Thymus (tissue), 11 donors: ENCODE measurements at regions not wholly inside any gene's neighbourhood (a gene's known extent, or its start where the extent isn't known, plus 50 kb on each side); places are given as distances from the start of the nearest gene placed in this dataset.

Experiments used
- DNase-seq, 9 donors: peaks; one replicate each; pipeline ENCODE4 v3.0.0-alpha.2; 2013; ENCODE audit warnings: low spot score in 9 of 9, low read depth in 6 of 9, missing footprints in 1 of 9
- H3K27ac ChIP-seq, 2 donors: one replicate each; pipeline ENCODE4 v1.5.1; 2013; ENCODE audit warnings: control low read depth in 1 of 2, low read depth in 1 of 2, low read length in 1 of 2, mild to moderate bottlenecking in 1 of 2, moderate library complexity in 1 of 2
- H3K27me3 ChIP-seq, 2 donors: one replicate each; pipeline ENCODE4 v1.5.1; 2013; ENCODE audit warnings: low read length in 1 of 2; ENCODE audit not compliant: control insufficient read depth in 2 of 2, insufficient read depth in 1 of 2
- H3K36me3 ChIP-seq, 2 donors: one replicate each; pipeline ENCODE4 v1.5.1; 2013; ENCODE audit warnings: low read length in 1 of 2, mild to moderate bottlenecking in 1 of 2, moderate library complexity in 1 of 2; ENCODE audit not compliant: control insufficient read depth in 2 of 2, insufficient read depth in 2 of 2
- H3K4me1 ChIP-seq, 2 donors: one replicate each; pipeline ENCODE4 v1.5.1; 2013; ENCODE audit warnings: low read length in 2 of 2; ENCODE audit not compliant: control insufficient read depth in 2 of 2, insufficient read depth in 2 of 2
- H3K4me3 ChIP-seq, 2 donors: one replicate each; pipeline ENCODE4 v1.5.1; 2013; ENCODE audit warnings: low read length in 2 of 2, control low read depth in 1 of 2, mild to moderate bottlenecking in 1 of 2
- H3K9me3 ChIP-seq, 2 donors: one replicate each; pipeline ENCODE4 v1.5.1; 2013; ENCODE audit warnings: low read length in 1 of 2, mild to moderate bottlenecking in 1 of 2; ENCODE audit not compliant: control insufficient read depth in 2 of 2, insufficient read depth in 1 of 2
- WGBS: extraction: QIAGEN DNeasy Blood & Tissue Kit; methylation state at CpG from one replicate; pipeline ENCODE4 v1.1.7; 2013; 5-methylcytosine and 5-hydroxymethylcytosine counted together
- donor health status: healthy.

DNA sequence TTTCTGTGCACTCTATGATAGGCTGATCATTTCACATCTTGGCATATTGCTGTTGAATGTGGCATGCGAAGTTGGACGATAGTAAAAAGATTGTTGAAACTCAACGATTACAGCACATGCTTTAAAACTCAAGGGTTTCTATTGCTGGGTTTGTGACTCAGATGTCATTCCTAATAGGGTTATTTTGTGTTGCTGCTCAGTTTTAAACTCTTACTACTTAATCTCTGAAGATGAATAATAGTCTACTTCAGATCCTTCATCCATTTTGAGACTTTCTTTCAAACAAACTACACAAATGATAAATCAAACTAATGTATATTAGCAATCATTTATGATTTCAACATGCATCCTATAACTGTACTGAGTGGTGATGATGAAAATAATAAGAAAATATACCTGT is 71.3 kb upstream of the MBNL1 start:
- no peaks in the 10 kb centered on the region for H3K27me3 ChIP-seq
- peak overlapping the region in 1 of 2 donors; percentile 27 for H3K4me3 ChIP-seq
- WGBS, result 30% methylated on average over 3 of the region's 3 CpGs
- DNase-seq, result peak in 2 of 9 donors; percentile 20 to 57
- peaks cover 4 to 19% of the 10 kb centered on the region in 2 donors for H3K4me1 ChIP-seq
- no peaks in the 10 kb centered on the region for H3K9me3 ChIP-seq
- no peaks in the 10 kb centered on the region for H3K36me3 ChIP-seq
- peak overlapping the region; percentile 14 to 77 for H3K27ac ChIP-seq

DNA sequence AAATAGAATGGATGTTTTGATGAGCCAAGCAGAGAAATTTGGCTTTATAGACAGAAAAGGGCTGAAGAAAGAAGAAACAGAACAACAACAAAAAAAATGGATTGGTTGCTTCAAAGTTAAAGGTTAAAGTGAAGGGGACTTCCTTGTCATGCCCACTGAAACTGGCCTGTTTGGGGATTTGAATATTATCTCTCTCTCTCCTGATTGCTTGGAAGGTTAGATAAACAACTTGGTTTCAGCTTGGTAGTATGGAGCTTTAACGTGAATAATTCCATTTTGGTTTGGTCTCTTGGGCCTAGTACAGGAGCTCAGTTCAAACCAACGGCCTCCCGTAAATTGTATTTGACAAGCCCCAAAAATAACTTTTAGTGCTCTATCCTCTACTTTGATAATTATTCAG is 70.8 kb upstream of the MBNL1 start:
- peak in 2 of 9 donors; percentile 23 to 59 for DNase-seq
- no peaks in the 10 kb centered on the region for H3K9me3 ChIP-seq
- peak overlapping the region; percentile 14 to 52 for H3K27ac ChIP-seq
- H3K4me3 ChIP-seq, result no peak overlapping the region
- peaks cover 3 to 17% of the 10 kb centered on the region in 2 donors for H3K4me1 ChIP-seq
- 45% methylated on average over 3 of the region's 3 CpGs for WGBS
- H3K36me3 ChIP-seq, result no peaks in the 10 kb centered on the region
- no peaks in the 10 kb centered on the region for H3K27me3 ChIP-seq

DNA sequence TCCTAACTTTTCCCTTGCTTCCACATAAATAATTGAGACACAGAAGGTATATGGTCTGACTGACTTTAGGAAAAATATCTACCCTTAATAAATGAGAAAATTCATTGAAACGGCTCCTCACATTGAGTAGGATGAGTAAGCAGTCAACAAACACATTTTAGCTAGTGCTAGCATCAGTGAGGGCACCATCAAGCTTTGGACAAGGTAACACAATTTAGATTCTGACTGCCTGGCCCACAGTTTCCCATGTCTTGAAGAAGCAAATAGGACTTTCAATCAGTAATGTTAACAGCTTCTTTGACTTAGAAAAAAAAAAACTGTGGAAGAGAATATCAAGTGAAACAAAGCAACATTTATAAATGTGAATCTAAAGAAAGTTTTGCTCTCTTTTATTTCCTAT is 70.1 kb upstream of the MBNL1 start:
- Histone ChIP-seq H3K4me1 (peaks cover 3 to 13% of the 10 kb centered on the region in 2 donors), H3K27me3 (no peaks in the 10 kb centered on the region), H3K36me3 (no peaks in the 10 kb centered on the region), H3K4me3 (no peak overlapping the region), H3K27ac (peak overlapping the region; percentile 78 to 81), H3K9me3 (no peaks in the 10 kb centered on the region)
- DNase-seq, result peak in 3 of 9 donors; percentile 26 to 57 (median 30)
- WGBS, result 16% methylated on average over 1 of the region's 1 CpG

DNA sequence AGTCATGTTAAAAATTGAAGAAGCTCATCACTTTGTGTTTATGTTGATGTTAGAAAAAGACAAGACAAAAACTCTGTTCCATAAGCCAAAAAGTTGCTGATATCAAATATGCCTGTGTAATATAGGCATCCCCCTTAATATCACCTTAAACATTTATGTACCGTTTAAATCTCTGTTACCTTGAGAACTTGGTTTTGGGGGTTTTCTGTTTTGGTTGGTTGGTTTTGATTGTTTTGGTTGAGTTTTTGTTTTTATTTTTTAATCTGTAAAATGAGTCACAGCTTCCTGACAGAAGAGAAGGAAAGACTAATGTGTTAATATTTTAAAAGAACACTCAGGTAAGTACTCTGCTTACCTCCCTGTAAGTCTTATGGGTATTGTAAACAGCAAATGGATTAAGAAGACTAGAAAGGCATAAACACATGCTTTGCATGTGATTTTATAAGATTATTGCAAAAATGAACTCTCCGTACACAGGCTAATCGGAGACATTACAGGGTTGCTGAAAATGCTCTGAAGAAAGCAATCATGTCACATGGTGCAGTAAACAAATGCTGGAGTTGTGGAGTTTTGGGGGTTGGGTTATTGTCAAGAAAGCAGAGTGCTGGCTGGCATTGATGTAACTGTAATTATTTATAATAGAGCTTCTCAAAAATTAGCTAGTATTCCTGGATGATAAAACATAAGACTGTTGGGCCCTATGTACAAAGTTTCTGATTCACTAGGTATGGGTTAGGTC is 69.5 kb upstream of the MBNL1 start:
- no peaks in the 10 kb centered on the region for H3K27me3 ChIP-seq
- DNase-seq, result peak in 5 of 9 donors; percentile 31 to 73 (median 60)
- no peaks in the 10 kb centered on the region for H3K9me3 ChIP-seq
- WGBS, result 9% methylated on average over 3 of the region's 3 CpGs
- H3K36me3 ChIP-seq, result no peaks in the 10 kb centered on the region
- peaks cover 3 to 13% of the 10 kb centered on the region in 2 donors for H3K4me1 ChIP-seq
- H3K27ac ChIP-seq, result peak overlapping the region; percentile 78
- peak overlapping the region in 1 of 2 donors; percentile 33 for H3K4me3 ChIP-seq

DNA sequence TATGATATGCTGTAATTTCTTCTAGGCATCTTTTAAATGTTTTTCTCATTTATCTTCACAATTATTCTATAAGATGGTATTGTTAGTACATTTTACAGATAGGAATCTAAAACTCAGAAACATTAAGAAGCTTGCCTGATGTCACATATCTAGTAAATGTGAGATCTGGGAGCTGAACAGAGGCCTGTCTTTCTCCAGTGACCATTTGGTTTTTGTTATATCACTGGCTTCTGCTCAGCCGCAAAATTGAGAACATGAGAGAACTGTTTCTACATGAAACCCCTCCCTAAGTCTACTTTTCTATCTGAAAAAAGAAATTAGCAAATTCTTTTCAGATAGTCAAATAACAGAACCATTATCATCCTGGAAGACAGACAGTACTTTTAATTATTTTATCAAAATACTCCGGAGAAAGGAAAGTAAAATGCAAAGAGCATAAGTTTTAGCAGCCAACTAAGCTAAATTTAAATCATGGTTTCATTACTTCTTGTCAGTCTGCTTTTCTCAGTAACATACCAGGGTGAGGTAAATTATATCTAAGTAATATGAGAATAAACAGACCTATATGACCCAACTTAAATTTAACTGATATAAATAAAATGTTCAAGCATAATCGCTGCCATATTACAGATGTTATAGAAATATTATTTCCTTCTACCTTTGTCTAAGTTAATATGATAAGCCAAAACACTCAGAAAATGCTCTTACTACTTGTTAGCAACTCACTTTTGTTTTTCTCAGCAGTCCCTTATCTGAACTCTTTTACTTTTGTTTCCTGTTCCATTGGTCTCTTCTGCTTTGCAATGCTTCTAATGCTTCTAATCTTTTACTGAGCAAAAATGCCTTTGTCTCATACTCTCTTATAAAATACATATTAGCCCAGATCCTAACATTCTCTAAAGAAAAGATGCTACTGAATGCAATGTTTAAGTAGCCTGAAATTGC is 68.0 kb upstream of the MBNL1 start:
- peak overlapping the region; percentile 77 to 78 for H3K27ac ChIP-seq
- no peaks in the 10 kb centered on the region for H3K9me3 ChIP-seq
- 8% methylated on average over 3 of the region's 3 CpGs for WGBS
- H3K36me3 ChIP-seq, result no peaks in the 10 kb centered on the region
- H3K27me3 ChIP-seq, result no peaks in the 10 kb centered on the region
- H3K4me1 ChIP-seq, result peaks cover 3 to 13% of the 10 kb centered on the region in 2 donors
- peak overlapping the region; percentile 1 to 35 for H3K4me3 ChIP-seq
- DNase-seq, result peak in 4 of 9 donors; percentile 37 to 77 (median 48)

DNA sequence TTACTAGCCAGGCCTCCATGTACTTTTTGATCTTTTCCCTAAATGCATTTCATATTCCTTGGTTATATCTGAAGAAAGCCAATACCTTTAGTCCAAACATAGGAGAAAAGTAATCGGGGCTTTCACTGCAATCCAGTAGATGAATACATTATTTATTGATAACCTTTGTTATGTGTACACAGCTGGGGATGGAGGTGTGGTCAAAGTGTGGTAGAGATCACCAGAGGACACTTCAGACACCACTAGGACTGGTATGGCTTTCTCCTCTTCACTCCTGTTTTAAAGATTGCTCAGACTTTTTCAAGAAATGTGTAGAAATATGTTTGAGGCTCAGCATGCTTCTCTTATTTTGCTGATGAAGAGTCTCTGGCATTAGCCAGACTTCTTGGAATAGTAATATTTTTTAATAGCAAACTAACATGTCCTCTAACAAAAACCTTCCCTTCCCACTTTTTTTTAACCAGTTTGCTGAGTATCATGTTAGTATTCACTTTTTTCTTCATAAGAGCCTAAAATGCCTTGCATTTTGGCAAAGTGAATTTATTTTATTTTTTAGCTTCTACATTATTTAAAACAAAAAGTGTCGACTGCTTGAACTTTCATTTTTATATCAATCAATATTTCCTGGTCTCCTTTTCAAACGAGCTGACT is 65.6 kb upstream of the MBNL1 start:
- Histone ChIP-seq H3K27ac (peak overlapping the region in 1 of 2 donors; percentile 8), H3K36me3 (no peaks in the 10 kb centered on the region), H3K27me3 (no peaks in the 10 kb centered on the region), H3K4me3 (peak overlapping the region; percentile 3 to 33), H3K9me3 (no peaks in the 10 kb centered on the region), H3K4me1 (peaks cover 3 to 10% of the 10 kb centered on the region in 2 donors)
- peak in 2 of 9 donors; percentile 20 to 57 for DNase-seq
- WGBS, result 2% methylated on average over 3 of the region's 3 CpGs

DNA sequence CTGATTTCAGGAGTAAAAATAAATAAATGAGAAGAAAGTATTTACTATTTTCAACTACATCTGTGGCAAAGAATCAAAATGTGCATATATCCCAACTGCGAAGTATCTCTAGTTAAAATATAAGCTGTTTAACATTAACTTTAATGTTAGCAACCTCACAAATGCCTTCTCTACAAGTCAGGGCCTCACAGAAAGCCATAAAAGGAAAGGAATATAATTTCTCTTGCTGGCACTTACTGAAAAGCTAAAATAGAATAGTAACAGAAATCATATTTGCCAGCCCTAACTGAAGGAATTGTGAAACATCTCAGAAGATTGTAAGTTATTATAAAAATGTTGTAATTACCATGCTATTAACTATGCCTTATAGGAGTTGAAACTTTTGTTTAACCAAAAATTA is 65.1 kb upstream of the MBNL1 start:
- Histone ChIP-seq H3K27ac (peak overlapping the region in 1 of 2 donors; percentile 8), H3K9me3 (no peaks in the 10 kb centered on the region), H3K4me3 (peak overlapping the region; percentile 3 to 33), H3K27me3 (no peaks in the 10 kb centered on the region), H3K4me1 (peaks cover 2 to 9% of the 10 kb centered on the region in 2 donors), H3K36me3 (no peaks in the 10 kb centered on the region)
- peak in 1 of 9 donors; percentile 41 for DNase-seq
- 9% methylated on average over 1 of the region's 1 CpG for WGBS

DNA sequence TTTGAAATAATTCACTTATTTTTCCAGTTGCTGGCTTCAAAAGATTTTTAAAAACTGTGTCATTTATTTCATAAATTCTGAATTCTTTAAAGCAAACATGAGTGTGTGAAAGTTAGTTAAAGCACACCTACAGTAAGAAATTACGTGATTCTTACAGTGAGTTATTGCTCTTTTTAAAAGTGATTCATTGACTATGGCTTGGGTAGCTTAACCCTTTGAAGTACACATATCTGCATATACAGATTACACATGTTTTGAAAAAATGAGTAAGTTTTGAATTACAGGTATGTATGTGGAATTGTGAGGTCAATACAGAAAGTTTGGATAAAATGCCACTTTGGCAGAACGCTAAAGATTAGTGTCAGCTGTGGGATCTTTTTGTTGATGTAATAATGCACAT is 64.5 kb upstream of the MBNL1 start:
- H3K27me3 ChIP-seq, result no peaks in the 10 kb centered on the region
- peaks cover 0 to 7% of the 10 kb centered on the region in 2 donors for H3K4me1 ChIP-seq
- no peaks in the 10 kb centered on the region for H3K36me3 ChIP-seq
- DNase-seq, result peak in 1 of 9 donors; percentile 50
- no peak overlapping the region for H3K27ac ChIP-seq
- no peak overlapping the region for H3K4me3 ChIP-seq
- H3K9me3 ChIP-seq, result no peaks in the 10 kb centered on the region
- 19% methylated on average over 2 of the region's 2 CpGs for WGBS
